Femur (tissue), 1 donor: ENCODE measurements at regions not wholly inside any gene's neighbourhood (a gene's known extent, or its start where the extent isn't known, plus 50 kb on each side); places are given as distances from the start of the nearest gene placed in this dataset.

Experiments
- DNase-seq: peaks from one replicate; pipeline ENCODE4 v3.0.0-alpha.2; 2017

- DNase-seq, result no peak
Observed at GRCh38 chr4:35884714-35885480, 359.4 kb downstream of the ARAP2 start.

- no peak for DNase-seq
Observed at GRCh38 chr4:35897808-35898207, 346.5 kb downstream of the ARAP2 start.

- no peak for DNase-seq
Observed at GRCh38 chr4:35900286-35901243, 343.7 kb downstream of the ARAP2 start.

- no peak for DNase-seq
Observed at GRCh38 chr4:35912174-35912573, 332.1 kb downstream of the ARAP2 start.

- no peak for DNase-seq
Observed at GRCh38 chr4:35918491-35918977, 325.8 kb downstream of the ARAP2 start.

- no peak for DNase-seq
Observed at GRCh38 chr4:35925806-35926205, 318.5 kb downstream of the ARAP2 start.

GRCh38 chr4:35926788-35927187 lies 317.5 kb downstream of the ARAP2 start:
- DNase-seq, result no peak

GRCh38 chr4:35933901-35934300 lies 310.4 kb downstream of the ARAP2 start:
- DNase-seq, result no peak

GRCh38 chr4:35934320-35934981 lies 309.9 kb downstream of the ARAP2 start:
- no peak for DNase-seq

GRCh38 chr4:35938936-35939335 lies 305.4 kb downstream of the ARAP2 start:
- DNase-seq, result no peak

GRCh38 chr4:35939751-35940150 lies 304.6 kb downstream of the ARAP2 start:
- DNase-seq, result no peak

GRCh38 chr4:35942092-35942491 lies 302.2 kb downstream of the ARAP2 start:
- no peak for DNase-seq

- DNase-seq, result no peak
Observed at GRCh38 chr4:35943606-35944005, 300.7 kb downstream of the ARAP2 start.

- DNase-seq, result no peak
Observed at GRCh38 chr4:35948171-35948570, 296.1 kb downstream of the ARAP2 start.

- DNase-seq, result no peak
Observed at GRCh38 chr4:35950442-35950841, 293.9 kb downstream of the ARAP2 start.

- DNase-seq, result no peak
Observed at GRCh38 chr4:35952751-35953150, 291.6 kb downstream of the ARAP2 start.

- DNase-seq, result no peak
Observed at GRCh38 chr4:35963383-35963782, 280.9 kb downstream of the ARAP2 start.

- DNase-seq, result no peak
Observed at GRCh38 chr4:35963974-35964515, 280.3 kb downstream of the ARAP2 start.

- no peak for DNase-seq
Observed at GRCh38 chr4:35965300-35965699, 279.0 kb downstream of the ARAP2 start.

GRCh38 chr4:35966566-35966965 lies 277.7 kb downstream of the ARAP2 start:
- no peak for DNase-seq

- no peak for DNase-seq
Observed at GRCh38 chr4:35970366-35970960, 273.9 kb downstream of the ARAP2 start.

- DNase-seq, result no peak
Observed at GRCh38 chr4:35972814-35973213, 271.5 kb downstream of the ARAP2 start.
